ENCODE measurements at regions not wholly inside any gene's neighbourhood (a gene's known extent, or its start where the extent isn't known, plus 50 kb on each side); places are given as distances from the start of the nearest gene placed in this dataset.

GRCh38 chr10:34918776-34919315 is 103.8 kb upstream of the PARD3 start:
- Histone ChIP-seq H3K36me3 (no peaks in the 10 kb centered on the region), H3K9me3 (peaks cover 0 to 15% of the 10 kb centered on the region in 2 donors), H3K27ac (no peak overlapping the region), H3K4me3 (no peak overlapping the region), H3K27me3 (no peaks in the 10 kb centered on the region), H3K4me1 (no peaks in the 10 kb centered on the region)
- DNase-seq = no peak
- TF ChIP-seq CTCF (IDR thresholded peaks at IDR 0.05) = no peak
- no peak for ATAC-seq
- intact Hi-C loops (cut with DNase I) = no loop called here

- DNase-seq = no peak
- Histone ChIP-seq H3K27ac (no peak overlapping the region), H3K36me3 (no peaks in the 10 kb centered on the region), H3K27me3 (no peaks in the 10 kb centered on the region), H3K4me1 (no peaks in the 10 kb centered on the region), H3K4me3 (no peak overlapping the region), H3K9me3 (peaks cover 0 to 9% of the 10 kb centered on the region in 2 donors)
- intact Hi-C loops (cut with DNase I) = no loop called here
- no peak for ATAC-seq
- TF ChIP-seq CTCF (IDR thresholded peaks at IDR 0.05) = no peak
These were observed 103.1 kb upstream of the PARD3 start for GRCh38 chr10:34918060-34918775.

GRCh38 chr10:34916314-34916713 is 101.2 kb upstream of the PARD3 start:
- ATAC-seq (peak; percentile 38), DNase-seq (no peak)
- H3K27ac ChIP-seq = no peak overlapping the region
- H3K36me3 ChIP-seq = no peaks in the 10 kb centered on the region
- no peak overlapping the region for H3K4me3 ChIP-seq
- intact Hi-C loops (cut with DNase I) = no loop called here
- no peaks in the 10 kb centered on the region for H3K4me1 ChIP-seq
- no peaks in the 10 kb centered on the region for H3K27me3 ChIP-seq
- no peaks in the 10 kb centered on the region for H3K9me3 ChIP-seq
- no peak for TF ChIP-seq CTCF (IDR thresholded peaks at IDR 0.05)

GRCh38 chr10:34912771-34913170 is 97.7 kb upstream of the PARD3 start:
- intact Hi-C loops (cut with DNase I) = no loop called here
- Histone ChIP-seq H3K4me3 (no peak overlapping the region), H3K9me3 (no peaks in the 10 kb centered on the region), H3K4me1 (no peaks in the 10 kb centered on the region), H3K36me3 (no peaks in the 10 kb centered on the region), H3K27me3 (no peaks in the 10 kb centered on the region), H3K27ac (no peak overlapping the region)
- no peak for ATAC-seq
- no peak for TF ChIP-seq CTCF (IDR thresholded peaks at IDR 0.05)
- no peak for DNase-seq

GRCh38 chr10:34911661-34912205 is 96.6 kb upstream of the PARD3 start:
- no peak for TF ChIP-seq CTCF (IDR thresholded peaks at IDR 0.05)
- Histone ChIP-seq H3K27me3 (no peaks in the 10 kb centered on the region), H3K4me3 (no peak overlapping the region), H3K36me3 (no peaks in the 10 kb centered on the region), H3K9me3 (no peaks in the 10 kb centered on the region), H3K4me1 (no peaks in the 10 kb centered on the region), H3K27ac (no peak overlapping the region)
- intact Hi-C loops (cut with DNase I) = no loop called here
- ATAC-seq (no peak), DNase-seq (no peak)
